NCI-H82 treated with DMSO at 0.1 percent for 48 hours (cell line): ENCODE measurements at regions not wholly inside any gene's neighbourhood (a gene's known extent, or its start where the extent isn't known, plus 50 kb on each side); places are given as distances from the start of the nearest gene placed in this dataset.
"Not testable (repeated sequence)": the region's sequence is repeated elsewhere in the genome, so short reads cannot be mapped to it uniquely, and the experiment has no call there.

Source experiments
- DNase-seq: peaks from one replicate; lab custom pipeline; 2025; ENCODE audit not compliant: unreplicated experiment; lab: John Stamatoyannopoulos, UW

DNA sequence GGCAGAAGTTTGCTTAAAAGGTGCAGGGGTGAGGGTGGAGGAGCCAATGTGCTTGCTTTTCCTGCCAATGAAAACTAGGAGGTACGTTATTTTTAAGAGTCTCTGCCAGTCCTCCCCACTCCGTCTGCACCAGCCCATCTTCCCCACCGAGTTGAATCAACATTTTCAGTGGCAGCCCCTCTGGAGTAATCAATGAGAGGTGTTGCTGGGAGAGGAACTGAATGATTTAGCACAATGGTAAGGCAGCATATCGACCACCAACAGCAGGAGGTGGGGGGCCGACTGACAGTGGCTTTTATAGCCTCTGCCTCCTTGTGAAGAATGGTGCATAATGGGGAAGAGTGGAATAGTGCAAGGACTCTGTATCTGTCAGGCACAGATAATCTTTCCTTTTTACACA, 1465.0 kb upstream of the GOT2 start:
- no peak for DNase-seq

- no peak for DNase-seq
These were observed 1447.4 kb upstream of the GOT2 start for GRCh38 chr16:60181536-60181935.

GRCh38 chr16:60180609-60181008, 1446.5 kb upstream of the GOT2 start:
- DNase-seq, result no peak

DNA sequence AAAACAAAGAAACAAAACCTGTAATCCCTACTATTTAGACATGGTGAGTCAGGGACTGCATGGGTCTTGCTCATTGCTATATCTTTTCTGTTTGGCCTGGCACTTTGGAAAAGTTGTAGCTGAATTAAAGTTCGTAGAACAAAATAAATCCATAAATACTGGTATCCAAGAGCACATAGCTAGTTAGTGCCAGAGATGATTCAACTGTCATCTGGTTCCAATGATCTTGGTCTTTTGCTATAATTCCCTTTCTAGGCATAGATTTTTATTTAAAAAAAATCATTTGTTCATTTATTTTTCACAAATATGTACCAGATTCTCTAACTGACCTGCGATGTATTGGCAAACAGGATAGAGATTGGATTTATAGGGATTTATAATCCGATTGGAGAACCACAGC, 1436.1 kb upstream of the GOT2 start:
- no peak for DNase-seq

- no peak for DNase-seq
These were observed 1432.0 kb upstream of the GOT2 start for GRCh38 chr16:60166111-60166510.

- DNase-seq, result no peak
These were observed 1417.9 kb upstream of the GOT2 start for GRCh38 chr16:60151987-60152386.

GRCh38 chr16:60150907-60151306, 1416.8 kb upstream of the GOT2 start:
- no peak for DNase-seq

GRCh38 chr16:60143348-60143705, 1409.2 kb upstream of the GOT2 start:
- DNase-seq, result no peak

DNA sequence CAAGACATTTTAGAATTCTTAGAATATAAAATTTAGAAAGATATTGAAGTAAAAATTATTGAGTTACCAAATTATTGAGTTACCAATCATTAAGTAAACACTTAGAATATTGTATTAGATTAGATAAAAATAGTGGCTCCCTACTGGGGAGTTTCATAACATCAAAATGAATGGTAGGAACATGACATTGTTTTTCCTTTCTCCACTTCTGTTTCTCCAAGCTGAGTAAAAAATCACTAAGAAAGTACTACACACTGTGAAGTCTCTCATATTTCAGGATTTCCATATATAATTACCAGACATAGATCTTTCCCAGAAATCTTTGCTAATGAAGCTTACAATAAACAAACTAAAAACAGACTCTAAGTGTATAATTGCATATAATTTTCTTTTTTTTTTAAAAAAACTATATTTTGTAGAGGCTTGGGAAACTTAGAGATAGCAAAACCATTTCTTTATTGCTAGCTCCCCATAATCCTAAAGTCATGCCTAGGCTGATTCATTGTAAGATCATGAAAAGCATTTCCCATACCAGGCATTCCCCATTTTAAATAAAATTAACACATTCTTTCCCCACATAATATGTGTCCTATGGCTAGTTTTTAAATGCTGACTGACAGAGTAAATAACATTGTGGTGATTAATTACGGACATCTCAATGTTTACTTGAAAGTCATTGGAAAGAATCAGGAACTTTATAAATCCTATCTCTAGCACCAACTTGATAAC, 1408.7 kb upstream of the GOT2 start:
- no peak for DNase-seq

- DNase-seq, result no peak
These were observed 1403.8 kb upstream of the GOT2 start for GRCh38 chr16:60137891-60138290.

DNA sequence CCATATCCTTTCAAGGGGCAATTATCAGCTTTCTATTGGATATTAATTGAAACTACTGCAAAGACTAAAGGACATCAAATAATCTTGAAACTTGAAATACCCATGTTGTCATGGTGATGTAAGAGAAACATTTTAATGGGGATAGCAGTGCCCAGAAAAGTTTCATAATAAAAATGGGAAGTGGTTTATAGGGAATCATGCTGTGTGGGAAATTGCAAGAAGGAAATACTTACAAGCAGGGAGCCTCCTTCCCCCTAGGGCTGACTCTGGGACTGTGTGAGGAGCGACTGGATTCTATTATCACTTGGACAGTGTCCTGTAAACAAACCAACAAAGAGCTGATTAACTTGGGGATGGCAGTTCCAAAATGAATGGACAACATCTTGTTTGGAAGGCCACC, 1393.1 kb upstream of the GOT2 start:
- DNase-seq, result no peak

- DNase-seq, result not testable (repeated sequence)
These were observed 1392.0 kb upstream of the GOT2 start for GRCh38 chr16:60126115-60126514.

GRCh38 chr16:60123392-60124023, 1389.4 kb upstream of the GOT2 start:
- DNase-seq, result no peak

GRCh38 chr16:60120586-60120985, 1386.5 kb upstream of the GOT2 start:
- no peak for DNase-seq

GRCh38 chr16:60110531-60110930, 1376.4 kb upstream of the GOT2 start:
- DNase-seq, result no peak

GRCh38 chr16:60107871-60108270, 1373.8 kb upstream of the GOT2 start:
- DNase-seq, result no peak

DNA sequence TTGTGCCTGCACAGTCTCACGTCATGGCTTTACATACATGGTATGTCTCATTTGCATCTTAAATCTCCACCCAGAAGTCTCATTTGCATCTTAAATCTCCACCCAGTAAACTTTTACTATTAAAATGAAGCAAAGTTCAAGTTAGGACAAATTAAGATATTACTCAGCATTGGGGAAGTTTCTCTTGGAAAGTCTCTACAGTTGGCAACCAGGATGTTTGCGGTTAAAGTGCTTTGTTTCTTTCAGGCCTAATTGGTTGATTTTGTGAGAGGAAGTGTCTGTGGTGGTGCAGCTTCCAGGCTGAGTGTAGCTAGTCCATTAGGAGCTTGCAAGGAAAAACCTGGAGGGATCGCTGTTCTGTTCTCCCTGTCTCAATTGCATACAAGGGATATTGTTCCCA, 1373.3 kb upstream of the GOT2 start:
- no peak for DNase-seq

DNA sequence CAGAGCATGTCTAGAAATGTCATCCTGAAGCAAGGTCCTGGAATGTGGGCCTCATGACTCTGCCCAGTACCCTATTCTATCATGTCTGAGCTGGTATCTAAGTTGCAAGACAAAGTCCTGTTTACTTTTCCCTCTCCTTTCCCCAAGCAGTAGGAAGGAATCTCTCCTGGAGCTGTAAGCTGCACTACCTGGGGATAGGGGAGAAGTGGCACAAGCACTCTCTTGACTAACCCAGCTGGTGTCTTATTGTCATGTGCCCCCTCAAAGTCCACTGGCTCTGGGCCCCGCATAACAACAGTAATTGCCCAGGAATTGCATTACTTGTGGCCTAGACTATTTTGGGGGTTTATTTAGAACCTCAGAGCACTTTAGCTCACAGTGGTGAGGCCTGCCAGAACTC, 1366.3 kb upstream of the GOT2 start:
- DNase-seq, result no peak

GRCh38 chr16:60091529-60091928, 1357.4 kb upstream of the GOT2 start:
- no peak for DNase-seq

GRCh38 chr16:60091071-60091470, 1357.0 kb upstream of the GOT2 start:
- DNase-seq, result no peak

GRCh38 chr16:60087530-60087929, 1353.4 kb upstream of the GOT2 start:
- DNase-seq, result no peak

DNA sequence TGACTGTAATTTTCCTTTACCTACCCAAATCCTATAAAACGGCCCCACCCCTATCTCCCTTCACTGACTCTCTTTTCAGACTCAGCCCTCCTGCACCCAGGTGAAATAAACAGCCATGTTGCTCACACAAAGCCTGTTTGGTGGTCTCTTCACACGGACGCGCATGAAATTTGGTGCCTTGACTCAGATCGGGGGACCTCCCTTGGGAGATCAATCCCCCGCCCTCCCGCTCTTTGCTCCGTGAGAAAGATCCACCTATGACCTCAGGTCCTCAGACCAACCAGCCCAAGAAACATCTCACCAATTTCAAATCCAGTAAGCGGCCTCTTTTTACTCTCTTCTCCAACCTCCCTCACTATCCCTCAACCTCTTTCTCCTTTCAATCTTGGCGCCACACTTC, 1344.7 kb upstream of the GOT2 start:
- not testable (repeated sequence) for DNase-seq

DNA sequence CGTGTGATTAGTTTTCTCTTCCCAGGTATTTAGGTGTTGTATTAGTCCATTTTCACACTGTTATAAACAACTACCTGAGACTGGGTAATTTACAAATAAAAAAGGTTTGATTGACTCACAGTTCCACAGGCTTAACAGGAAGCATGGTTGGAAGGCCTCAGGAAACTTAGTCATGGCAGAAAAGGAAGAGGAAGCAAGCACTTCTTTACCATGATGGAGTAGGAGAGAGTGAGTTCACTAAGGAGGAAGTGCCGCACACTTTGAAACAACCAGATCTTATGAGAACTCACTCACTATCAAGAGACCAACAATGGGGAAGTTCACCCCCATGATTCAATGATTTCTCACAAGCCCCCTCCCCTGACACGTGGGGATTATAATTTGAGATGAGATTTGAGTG, 1343.7 kb upstream of the GOT2 start:
- no peak for DNase-seq
